ENCODE measurements at regions not wholly inside any gene's neighbourhood (a gene's known extent, or its start where the extent isn't known, plus 50 kb on each side); places are given as distances from the start of the nearest gene placed in this dataset.

- no peak for TF ChIP-seq ZNF462 (CRISPR knock-in tag; IDR thresholded peaks at IDR 0.05)
These were observed 76.8 kb downstream of the POU3F3 start (continued) for GRCh38 chr2:104930732-104931131.

- Histone ChIP-seq H3K27ac (ENCODE audit: low read depth) (no peak overlapping the region), H3K4me1 (ENCODE audit: insufficient read depth) (no peaks in the 10 kb centered on the region), H3K4me3 (no peak overlapping the region), H3K36me3 (ENCODE audit: insufficient read depth) (no peaks in the 10 kb centered on the region), H3K79me2 (replicated peaks; ENCODE audit: insufficient read depth) (no peaks in the 10 kb centered on the region), H4K20me1 (replicated peaks; ENCODE audit: insufficient read depth) (no peaks in the 10 kb centered on the region), H3K4me2 (no peak overlapping the region), H3K27me3 (ENCODE audit: insufficient read depth) (no peaks in the 10 kb centered on the region), H3F3A (replicated peaks; ENCODE audit: low read depth) (no peaks in the 10 kb centered on the region), H2AFZ (peak overlapping the region; percentile 5; the same call in 1 of the 2 replicates), H3K9me2 (ENCODE audit: insufficient read depth) (no peaks in the 10 kb centered on the region)
- H3K4me3 Mint-ChIP-seq = no peak overlapping the region
- no peaks in the 10 kb centered on the region for H3K9me3 Mint-ChIP-seq
- ATAC-seq = no peak
- H3K27ac Mint-ChIP-seq = no peak overlapping the region
- H3K36me3 Mint-ChIP-seq (ENCODE audit: low read depth) = no peaks in the 10 kb centered on the region
- DNase-seq (ENCODE audit: low spot score) = no peak
- H3K27me3 Mint-ChIP-seq (ENCODE audit: insufficient read depth, low read depth, poor library complexity) = no peaks in the 10 kb centered on the region
- TF ChIP-seq ZNF331 (CRISPR knock-in tag; IDR thresholded peaks at IDR 0.05; ENCODE audit: low read depth) (no peak), CREB1 (CRISPR knock-in tag; IDR thresholded peaks at IDR 0.05; ENCODE audit: low read depth) (no peak), ZNF114 (CRISPR knock-in tag; IDR thresholded peaks at IDR 0.05) (no peak), STAT1 (IDR thresholded peaks at IDR 0.05; ENCODE audit: unreplicated experiment) (no peak), ETS1 (IDR thresholded peaks at IDR 0.05) (no peak), EZH2 (IDR thresholded peaks at IDR 0.05; ENCODE audit: low read depth, unreplicated experiment) (no peak), CTCF (conservative IDR thresholded peaks at IDR 0.05; ENCODE audit: low read depth in 2 of 2) (no peak), REST (IDR thresholded peaks at IDR 0.05; ENCODE audit: unreplicated experiment) (no peak)
- H3K4me1 Mint-ChIP-seq = peaks cover 2% of the 10 kb centered on the region; the same call in 2 of the 3 replicates
These were observed 78.3 kb downstream of the POU3F3 start for GRCh38 chr2:104932243-104932642.

All from GM23338 (cell line).